AG04449 (cell line): ENCODE measurements at regions not wholly inside any gene's neighbourhood (a gene's known extent, or its start where the extent isn't known, plus 50 kb on each side); places are given as distances from the start of the nearest gene placed in this dataset.

ENCODE experiments used
- CTCF ChIA-PET: fragments of 350-600 bp; formaldehyde crosslinking; extraction: SDS; loops from one replicate; lab custom pipeline; 2021; ENCODE audit warnings: antibody characterized with exemption; lab: Yijun Ruan, JAX
- POLR2A ChIA-PET: fragments of 400-600, 350-600 bp; formaldehyde crosslinking; extraction: SDS; loops from one replicate; lab custom pipeline; 2020; ENCODE audit warnings: antibody characterized with exemption, inconsistent platforms; lab: Yijun Ruan, JAX
- DNase-seq: peaks from one replicate; pipeline ENCODE4 v3.0.0-alpha.2; 2010; ENCODE audit warnings: low read depth, low spot score
- H3K4me3 ChIP-seq: 2 replicates; pipeline ENCODE4 v1.5.1; 2011; ENCODE audit warnings: low read depth, mild to moderate bottlenecking, control low read depth, low read length
- CTCF ChIP-seq: IDR thresholded peaks from one replicate; pipeline ENCODE4 v1.5.1; 2011; ENCODE audit warnings: mild to moderate bottlenecking, moderate library complexity, low read length, control low read depth, inconsistent platforms; ENCODE audit not compliant: insufficient read depth; ENCODE audit errors: missing control alignments

GRCh38 chr13:94921181-94921580 lies 208.8 kb upstream of the SOX21 start:
- CTCF ChIA-PET: no interaction called here
- H3K4me3 ChIP-seq: no peak overlapping the region
- no peak for DNase-seq
- TF ChIP-seq CTCF: no peak
- POLR2A ChIA-PET: no interaction called here

GRCh38 chr13:94920578-94920977 lies 208.2 kb upstream of the SOX21 start:
- ChIA-PET CTCF (no interaction called here), POLR2A (no interaction called here)
- no peak for DNase-seq
- H3K4me3 ChIP-seq: no peak overlapping the region
- TF ChIP-seq CTCF: no peak

GRCh38 chr13:94917824-94918223 lies 205.5 kb upstream of the SOX21 start:
- DNase-seq: no peak
- ChIA-PET CTCF (no interaction called here), POLR2A (no interaction called here)
- no peak overlapping the region for H3K4me3 ChIP-seq
- TF ChIP-seq CTCF: no peak

- no peak overlapping the region for H3K4me3 ChIP-seq
- POLR2A ChIA-PET: no interaction called here
- DNase-seq: no peak
- no peak for TF ChIP-seq CTCF
- CTCF ChIA-PET: no interaction called here
These were observed 202.6 kb upstream of the SOX21 start for GRCh38 chr13:94914895-94915294.

- ChIA-PET POLR2A (no interaction called here), CTCF (no interaction called here)
- TF ChIP-seq CTCF: no peak
- DNase-seq: no peak
- no peak overlapping the region for H3K4me3 ChIP-seq
These were observed 194.3 kb upstream of the SOX21 start for GRCh38 chr13:94906605-94907004.

- POLR2A ChIA-PET: no interaction called here
- TF ChIP-seq CTCF: no peak
- CTCF ChIA-PET: no interaction called here
- H3K4me3 ChIP-seq: no peak overlapping the region
- DNase-seq: no peak
These were observed 190.5 kb upstream of the SOX21 start for GRCh38 chr13:94902722-94903407.
